NCI-H82 treated with DMSO at 0.1 percent for 48 hours (cell line): ENCODE measurements at regions not wholly inside any gene's neighbourhood (a gene's known extent, or its start where the extent isn't known, plus 50 kb on each side); places are given as distances from the start of the nearest gene placed in this dataset.
A peak's percentile ranks its signal among the peaks of the same experiment; 100 is the strongest.

ENCODE experiments used
- DNase-seq: peaks from one replicate; lab custom pipeline; 2025; ENCODE audit not compliant: unreplicated experiment; lab: John Stamatoyannopoulos, UW

DNA sequence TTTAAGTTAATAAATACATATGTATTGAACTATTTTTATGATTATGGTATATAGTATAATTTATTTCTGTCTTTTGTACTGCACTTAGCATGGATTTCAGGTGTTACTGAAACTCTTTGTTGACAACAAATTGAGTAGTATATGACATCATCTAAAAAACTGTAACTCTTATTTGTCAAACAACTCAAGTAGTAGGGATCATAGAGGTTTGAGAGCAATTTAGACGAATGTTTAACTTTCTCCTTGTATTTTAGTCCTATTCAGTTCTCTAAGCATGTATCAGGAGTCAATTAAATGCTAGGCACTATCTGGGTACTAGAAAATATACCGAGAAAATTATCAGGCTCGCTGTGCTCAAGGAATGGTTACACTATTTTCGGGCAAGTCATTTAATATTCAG lies 595.2 kb downstream of the METTL15 start:
- DNase-seq = no peak

DNA sequence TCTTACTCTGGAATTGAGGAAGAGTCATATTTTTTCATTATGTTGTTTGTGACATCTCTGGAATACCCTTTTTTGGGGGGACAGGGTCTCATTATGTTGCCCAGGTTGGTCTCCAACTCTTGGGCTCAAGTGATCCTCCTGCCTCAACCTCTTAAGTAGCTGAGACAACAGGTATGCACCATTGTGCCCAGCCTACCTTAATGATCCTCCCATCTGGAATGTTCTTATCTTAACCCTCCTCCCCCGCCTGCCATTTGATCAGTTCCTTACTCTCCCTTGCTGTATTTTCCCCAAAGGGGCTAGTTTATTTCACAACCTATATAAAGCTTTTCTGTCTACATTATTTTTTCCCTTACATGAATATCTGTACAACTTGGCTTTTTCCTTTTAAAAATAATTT lies 594.7 kb downstream of the METTL15 start:
- no peak for DNase-seq

- DNase-seq = no peak
These were observed 594.2 kb downstream of the METTL15 start for GRCh38 chr11:28702450-28702790.

DNA sequence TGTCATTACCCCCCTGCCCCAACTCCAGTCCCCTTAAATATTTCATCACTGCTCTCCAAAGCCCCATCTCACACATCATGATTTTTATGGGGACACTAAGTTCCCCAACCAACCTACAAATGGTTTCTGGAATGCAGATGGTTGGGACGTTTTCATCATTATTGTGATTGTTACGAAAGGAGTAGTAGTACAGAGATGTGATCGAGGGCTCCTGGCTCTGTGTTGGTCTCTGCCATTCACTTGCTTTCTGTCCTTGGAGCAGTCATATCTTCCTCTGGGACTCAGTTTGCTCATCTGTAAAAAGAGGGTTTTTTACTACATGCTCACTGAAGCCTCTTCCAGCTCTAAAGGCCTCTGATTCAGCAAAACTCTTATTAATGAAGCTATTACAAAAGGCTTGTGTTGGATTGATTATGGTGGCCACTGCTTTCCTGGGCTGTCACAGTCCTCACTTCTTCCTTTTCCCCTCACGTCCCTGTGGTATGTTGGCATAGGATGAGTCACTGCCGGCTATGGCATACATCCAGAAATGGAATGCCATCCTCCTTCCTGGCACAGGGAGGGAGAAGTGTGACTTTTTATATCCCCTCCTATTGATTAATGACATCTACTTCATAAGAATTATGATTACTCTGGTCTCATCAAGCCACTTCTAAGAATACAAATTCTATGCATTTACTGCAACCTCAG lies 593.7 kb downstream of the METTL15 start:
- no peak for DNase-seq

DNA sequence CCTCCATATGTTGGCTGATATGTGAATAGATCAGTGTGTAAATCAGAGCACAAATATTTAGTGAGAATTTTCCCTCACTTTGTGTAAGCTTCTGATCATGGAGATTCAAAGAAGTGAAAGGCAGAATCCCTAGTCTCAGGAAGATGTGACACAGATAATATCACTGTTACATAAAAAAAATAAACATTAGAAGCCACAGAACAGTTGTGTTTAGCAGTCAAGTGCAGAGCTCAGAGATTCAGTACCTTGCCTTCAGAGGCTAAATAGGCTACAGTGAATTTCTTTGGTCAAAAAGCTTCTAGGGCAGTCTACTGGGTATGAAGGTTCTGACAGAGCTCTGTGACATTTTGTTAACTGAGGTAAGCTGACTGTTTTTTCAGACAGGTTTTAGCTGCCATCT lies 591.5 kb downstream of the METTL15 start:
- DNase-seq = no peak

DNA sequence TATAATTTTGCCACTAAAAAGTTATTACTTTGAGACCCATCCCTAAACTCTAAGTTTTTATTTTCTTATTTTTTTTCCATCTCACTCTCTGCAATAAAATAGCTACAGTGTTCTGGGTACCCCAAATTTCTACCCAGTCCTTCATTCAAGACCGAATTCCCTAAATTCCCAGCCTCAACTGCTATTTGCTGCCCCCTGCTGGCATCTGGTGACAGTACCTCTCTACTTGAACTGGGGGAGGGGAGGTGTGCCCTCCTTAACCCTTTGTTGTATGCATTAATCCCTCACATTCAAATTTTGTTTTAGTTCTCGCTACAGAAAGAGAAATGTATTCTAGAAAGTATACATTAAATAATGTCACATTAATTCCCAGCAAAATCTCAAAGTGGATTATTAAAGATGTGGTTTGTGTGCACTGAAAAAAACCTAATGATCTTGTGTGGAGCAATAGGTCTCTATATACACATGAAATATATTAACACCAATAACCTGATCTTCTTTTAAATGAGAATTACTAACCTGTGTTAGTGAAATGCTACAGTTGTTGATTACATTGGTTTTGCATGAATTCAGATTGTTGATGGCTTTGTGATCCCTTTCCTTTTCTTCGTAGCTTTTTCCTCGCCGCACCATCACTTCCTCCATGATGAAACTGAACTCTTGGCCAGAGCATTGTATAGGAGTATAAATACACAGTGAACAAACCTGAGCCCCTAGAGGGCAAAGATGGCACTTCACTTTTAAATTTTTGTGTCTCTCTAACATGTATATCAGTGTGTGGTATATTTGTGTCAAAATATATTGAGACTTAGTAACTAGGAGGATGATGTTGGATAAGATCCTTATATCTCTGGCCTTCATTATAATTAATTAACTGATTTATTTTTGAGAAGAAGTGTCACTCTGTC lies 590.0 kb downstream of the METTL15 start:
- peak; percentile 2 for DNase-seq

GRCh38 chr11:28696591-28696990 lies 588.4 kb downstream of the METTL15 start:
- no peak for DNase-seq

- DNase-seq = no peak
These were observed 582.6 kb downstream of the METTL15 start for GRCh38 chr11:28690746-28691145.

DNA sequence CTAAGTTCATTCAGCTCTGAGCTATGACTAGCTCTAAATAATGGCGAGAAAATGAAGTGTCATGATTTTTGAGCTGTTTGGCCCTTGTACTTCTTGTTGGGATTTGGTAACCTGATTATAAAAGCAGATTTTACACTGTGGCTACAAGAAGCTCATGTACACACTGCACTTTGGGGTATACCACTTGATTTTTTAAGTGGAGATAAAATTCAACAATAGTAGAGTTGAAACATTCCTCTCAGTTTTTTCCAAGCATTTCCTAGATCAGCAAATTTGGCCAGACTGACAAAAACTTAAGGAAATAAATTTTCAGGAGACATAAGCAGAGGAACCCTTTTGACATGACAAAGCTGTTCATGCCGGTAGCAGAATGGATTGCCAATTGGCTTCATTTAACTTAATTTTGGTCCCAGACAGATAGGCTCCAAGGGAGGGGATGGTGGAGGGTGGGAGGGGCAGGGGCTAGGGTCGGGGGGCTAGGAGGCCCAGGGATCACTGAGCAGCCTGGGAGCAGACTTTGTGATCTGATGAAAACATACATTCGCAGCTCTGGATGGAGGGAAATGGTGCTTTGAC lies 575.9 kb downstream of the METTL15 start:
- no peak for DNase-seq

DNA sequence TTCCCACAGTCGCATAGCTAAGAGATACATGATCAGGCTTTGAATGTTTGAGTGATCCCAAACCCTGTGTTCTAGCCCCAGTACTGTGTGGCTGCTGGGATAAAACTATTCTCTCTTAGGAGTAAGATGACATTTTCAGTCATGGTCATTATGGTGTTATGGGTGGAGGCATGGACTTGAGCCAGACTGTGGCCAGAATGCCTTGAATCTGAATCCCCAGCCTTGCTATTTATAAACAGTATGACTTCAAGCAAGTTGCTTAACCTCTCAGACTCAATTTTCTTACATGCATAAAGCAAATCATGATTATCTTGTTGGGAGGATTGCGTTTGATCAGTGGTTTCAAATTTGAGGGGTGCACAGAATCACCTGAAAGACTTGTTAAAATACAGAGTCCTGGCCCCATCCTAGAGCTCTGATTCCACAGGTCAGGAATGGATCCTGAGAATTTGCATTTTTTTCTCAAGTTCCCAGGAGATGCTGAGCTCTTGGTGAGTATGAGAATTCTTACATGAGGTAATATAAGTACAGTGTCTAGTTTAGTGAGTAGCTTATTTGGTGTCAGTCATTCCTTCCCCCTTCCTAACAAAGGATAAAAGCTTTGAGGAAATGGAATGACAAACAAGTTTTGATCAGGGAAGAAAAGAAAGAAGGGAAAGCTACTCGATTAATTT lies 571.7 kb downstream of the METTL15 start:
- DNase-seq = no peak

DNA sequence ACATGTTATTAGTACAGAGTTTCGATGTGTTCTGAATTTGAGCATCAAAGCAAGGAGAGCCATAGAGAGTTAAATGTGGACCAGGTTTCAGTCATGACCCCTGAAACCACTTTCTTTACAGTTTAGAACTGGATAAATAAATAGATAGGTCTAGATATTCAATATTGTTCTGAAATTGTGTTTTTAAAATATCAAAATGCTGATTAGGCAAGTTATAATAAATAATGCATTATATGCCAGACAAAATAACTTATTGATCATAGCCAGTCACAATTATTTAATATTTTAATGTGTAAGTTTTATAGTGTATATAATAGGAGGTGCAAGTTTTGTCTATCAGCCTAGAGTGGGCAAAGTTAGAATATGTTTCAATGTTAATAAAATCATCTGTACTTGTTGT lies 569.5 kb downstream of the METTL15 start:
- DNase-seq = no peak

DNA sequence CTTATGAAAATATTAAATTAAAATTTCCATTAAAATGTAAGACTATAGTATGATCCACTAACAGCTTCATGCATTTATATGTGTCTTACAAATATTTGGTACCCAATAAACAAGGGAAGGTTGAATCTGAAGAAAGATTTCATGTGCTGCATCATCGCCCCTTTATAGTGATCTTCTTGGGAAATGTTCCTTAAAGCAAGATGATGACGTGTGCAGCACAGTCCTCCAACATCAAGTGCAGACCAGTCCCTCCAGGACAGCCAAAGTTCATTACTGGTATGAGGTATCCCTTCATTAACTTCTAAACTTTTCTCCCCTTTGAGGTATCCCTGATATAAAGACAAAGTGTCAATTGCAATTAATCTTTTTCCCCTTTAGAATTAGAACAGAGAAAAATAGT lies 567.0 kb downstream of the METTL15 start:
- no peak for DNase-seq

GRCh38 chr11:28674433-28675103 lies 566.4 kb downstream of the METTL15 start:
- DNase-seq = peak; percentile 61

DNA sequence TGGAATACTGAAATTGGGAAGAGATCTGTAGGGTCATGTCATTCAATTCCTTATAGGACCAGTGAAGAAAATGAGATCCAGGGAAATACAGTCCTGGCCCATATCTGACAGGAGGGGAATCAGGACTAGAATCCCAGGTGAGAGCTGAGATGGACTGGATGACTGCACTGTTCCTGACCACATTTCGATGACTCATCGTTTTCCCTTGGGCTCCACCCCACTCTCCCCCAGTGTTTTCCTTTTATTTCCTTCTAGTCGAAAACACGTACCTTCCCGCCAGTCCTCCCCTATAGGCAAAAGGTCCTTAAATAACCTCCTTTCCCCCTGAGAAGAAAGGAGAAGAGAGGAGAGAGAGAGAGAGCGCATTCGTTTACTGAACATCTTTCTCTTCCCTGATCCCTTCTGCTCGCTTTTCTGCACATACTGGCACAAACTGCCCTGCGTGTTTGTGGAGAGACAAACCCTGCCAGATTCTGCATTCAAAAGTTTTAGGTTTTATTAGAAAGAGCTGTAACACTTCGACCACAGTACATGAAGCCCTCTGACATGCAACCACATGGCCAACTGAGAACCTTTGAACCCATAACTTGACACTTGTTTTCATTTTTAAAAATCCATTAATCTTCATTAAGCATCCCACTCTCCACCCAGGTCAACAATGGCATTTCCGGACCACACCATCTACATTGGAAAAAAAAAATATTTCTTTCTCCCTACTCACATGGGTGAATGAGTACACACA lies 565.7 kb downstream of the METTL15 start:
- DNase-seq = no peak

DNA sequence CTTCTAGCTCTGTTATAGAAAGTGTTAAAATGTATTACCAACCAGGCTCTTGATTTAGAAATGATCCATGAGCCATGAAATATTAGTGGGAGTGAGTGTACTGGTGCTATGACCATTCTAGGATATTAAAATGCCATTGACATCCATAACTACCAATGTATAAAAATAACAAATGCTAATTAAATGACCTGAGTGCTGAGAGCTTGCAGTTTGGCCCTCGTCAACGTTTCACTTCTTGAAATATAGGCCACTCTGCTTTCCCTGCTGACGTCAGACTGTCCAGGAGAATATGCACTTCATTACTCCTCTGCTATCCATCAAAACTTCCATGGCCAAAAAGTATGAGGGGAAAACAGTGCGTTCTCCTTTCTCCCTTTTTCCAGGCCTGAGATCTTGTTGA lies 563.1 kb downstream of the METTL15 start:
- no peak for DNase-seq

DNA sequence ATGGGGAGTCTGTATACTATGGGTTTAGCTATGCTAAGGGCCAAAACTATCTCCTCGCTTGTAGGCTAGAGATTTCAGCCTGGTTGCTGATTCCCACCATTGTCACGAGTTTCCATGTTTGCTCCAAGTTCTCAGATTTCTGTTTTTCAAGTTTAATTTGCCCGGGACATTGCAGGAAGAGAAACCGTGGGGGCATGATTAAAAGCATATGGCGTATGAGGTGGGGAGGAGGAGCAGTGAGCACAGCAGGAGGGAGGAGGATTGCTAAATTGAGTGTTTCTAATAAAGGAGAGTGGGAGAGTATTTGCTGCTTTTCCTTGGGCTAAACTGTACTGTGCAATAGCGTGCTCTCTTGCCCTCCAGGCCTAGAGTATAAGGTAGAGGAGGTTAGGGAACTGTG lies 558.4 kb downstream of the METTL15 start:
- DNase-seq = no peak

DNA sequence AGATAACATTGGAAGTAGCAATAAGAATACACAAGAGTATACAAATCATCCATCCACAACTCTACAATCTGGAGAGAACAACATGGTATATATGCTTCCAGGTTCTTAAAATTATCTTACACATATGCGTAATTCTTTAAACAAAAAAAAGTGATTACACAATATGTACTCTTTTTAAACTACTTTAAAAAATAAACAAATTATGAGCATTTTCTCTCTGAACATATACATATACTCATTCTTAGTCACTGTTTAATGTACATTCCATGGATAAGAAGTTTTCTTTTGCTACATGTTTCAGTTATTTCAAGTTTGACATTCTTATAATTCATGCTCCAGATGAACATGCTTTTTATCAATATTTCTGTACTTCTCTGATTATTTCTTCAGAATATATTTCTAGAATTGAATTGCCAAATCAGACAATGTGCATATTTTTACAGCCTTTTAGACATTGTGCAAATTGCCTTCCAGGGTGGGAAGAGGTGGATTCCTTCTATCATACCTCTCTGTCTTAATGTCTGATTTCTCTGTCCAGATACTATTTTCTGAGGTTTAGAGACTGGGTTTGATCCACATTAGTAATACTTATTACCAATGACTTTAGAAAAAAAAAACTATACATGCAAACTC lies 551.6 kb downstream of the METTL15 start:
- DNase-seq = no peak

- no peak for DNase-seq
These were observed 549.3 kb downstream of the METTL15 start for GRCh38 chr11:28657378-28658030.

- DNase-seq = no peak
These were observed 546.0 kb downstream of the METTL15 start for GRCh38 chr11:28654191-28654590.
